HEK293T (cell line): ENCODE measurements at regions not wholly inside any gene's neighbourhood (a gene's known extent, or its start where the extent isn't known, plus 50 kb on each side); places are given as distances from the start of the nearest gene placed in this dataset.
"Not testable (repeated sequence)": the region's sequence is repeated elsewhere in the genome, so short reads cannot be mapped to it uniquely, and the experiment has no call there.

Experiments
- CTCF ChIA-PET: fragments of 350-600 bp; formaldehyde crosslinking; extraction: SDS; loops from one replicate; lab custom pipeline; 2021; ENCODE audit warnings: antibody characterized with exemption, inconsistent platforms; lab: Yijun Ruan, JAX
- POLR2A ChIA-PET: fragments of 350-600 bp; formaldehyde crosslinking; extraction: SDS; loops from one replicate; lab custom pipeline; 2020; ENCODE audit warnings: antibody characterized with exemption, inconsistent platforms; lab: Yijun Ruan, JAX
- DNase-seq: peaks from one replicate; pipeline ENCODE4 v3.0.0; 2012; ENCODE audit warnings: mixed read lengths; ENCODE audit errors: extremely low spot score
- ARNT ChIP-seq: fragments of 450-650 bp; IDR thresholded peaks from 2 replicates; pipeline ENCODE4 v1.6.1; 2017; ENCODE audit warnings: mild to moderate bottlenecking
- BHLHE40 ChIP-seq: fragments of 450-650 bp; IDR thresholded peaks from 2 replicates; pipeline ENCODE4 v1.6.1; 2016; ENCODE audit warnings: mild to moderate bottlenecking, moderate library complexity, borderline replicate concordance
- CTBP1 ChIP-seq: fragments of 450-650 bp; IDR thresholded peaks from 2 replicates; pipeline ENCODE4 v1.6.1; 2016; ENCODE audit warnings: borderline replicate concordance
- ELF4 ChIP-seq: fragments of 450-650 bp; IDR thresholded peaks from 2 replicates; pipeline ENCODE4 v1.6.1; 2017; ENCODE audit warnings: antibody characterized with exemption
- FOXA1 ChIP-seq: fragments of 450-650 bp; IDR thresholded peaks from 2 replicates; pipeline ENCODE4 v1.6.1; 2016; ENCODE audit warnings: mild to moderate bottlenecking
- FOXK2 ChIP-seq: fragments of 450-650 bp; IDR thresholded peaks from 2 replicates; pipeline ENCODE4 v1.6.1; 2016; ENCODE audit warnings: mild to moderate bottlenecking
- FOXM1 ChIP-seq: fragments of 450-650 bp; IDR thresholded peaks from 2 replicates; pipeline ENCODE4 v1.6.1; 2017; ENCODE audit warnings: mild to moderate bottlenecking, borderline replicate concordance
- L3MBTL2 ChIP-seq: fragments of 450-650 bp; conservative IDR thresholded peaks from 2 replicates; pipeline ENCODE4 v1.6.1; 2016; ENCODE audit warnings: mild to moderate bottlenecking
- NFRKB ChIP-seq: fragments of 450-650 bp; IDR thresholded peaks from 2 replicates; pipeline ENCODE4 v1.6.1; 2016; ENCODE audit warnings: mild to moderate bottlenecking, moderate library complexity
- PKNOX1 ChIP-seq: fragments of 450-650 bp; IDR thresholded peaks from 2 replicates; pipeline ENCODE4 v1.6.1; 2016
- SP1 ChIP-seq: fragments of 450-650 bp; IDR thresholded peaks from 2 replicates; pipeline ENCODE4 v1.6.1; 2017
- SUZ12 ChIP-seq: fragments of 450-650 bp; IDR thresholded peaks from 2 replicates; pipeline ENCODE4 v1.6.1; 2016; ENCODE audit warnings: mild to moderate bottlenecking
- TARDBP ChIP-seq: fragments of 450-650 bp; IDR thresholded peaks from 2 replicates; pipeline ENCODE4 v1.6.1; 2016
- ZNF384 ChIP-seq: fragments of 450-650 bp; IDR thresholded peaks from 2 replicates; pipeline ENCODE4 v1.6.1; 2016

GRCh38 chr16:16672180-16672812 lies 293.4 kb downstream of the NPIPA7 start:
- POLR2A ChIA-PET, DNase-seq, CTCF ChIA-PET: not testable (repeated sequence)

GRCh38 chr16:16674820-16675219 lies 295.9 kb downstream of the NPIPA7 start:
- CTCF ChIA-PET, DNase-seq, POLR2A ChIA-PET: not testable (repeated sequence)

GRCh38 chr16:16721849-16722248 lies 342.9 kb downstream of the NPIPA7 start:
- CTCF ChIA-PET, POLR2A ChIA-PET: not testable (repeated sequence)

GRCh38 chr16:16722666-16723065 lies 343.7 kb downstream of the NPIPA7 start:
- CTCF ChIA-PET, POLR2A ChIA-PET, DNase-seq: not testable (repeated sequence)

More at GRCh38 chr16:16721849-16722248, 342.9 kb downstream of the NPIPA7 start:
- not testable (repeated sequence) for DNase-seq

- POLR2A ChIA-PET, DNase-seq, CTCF ChIA-PET: not testable (repeated sequence)
Measured at GRCh38 chr16:16723819-16724519, 345.0 kb downstream of the NPIPA7 start.

GRCh38 chr16:16727048-16727447 lies 348.1 kb downstream of the NPIPA7 start:
- DNase-seq, POLR2A ChIA-PET, CTCF ChIA-PET: not testable (repeated sequence)

- CTCF ChIA-PET, POLR2A ChIA-PET, DNase-seq: not testable (repeated sequence)
Measured at GRCh38 chr16:16742573-16742972, 363.6 kb downstream of the NPIPA7 start.

- CTCF ChIA-PET, POLR2A ChIA-PET, DNase-seq: not testable (repeated sequence)
Measured at GRCh38 chr16:16754992-16755667, 376.2 kb downstream of the NPIPA7 start.

GRCh38 chr16:16763449-16763848 lies 384.5 kb downstream of the NPIPA7 start:
- ChIA-PET CTCF (no interaction called here), POLR2A (no interaction called here)
- TF ChIP-seq BHLHE40 = no peak
- no peak for DNase-seq

- CTCF ChIA-PET, POLR2A ChIA-PET: not testable (repeated sequence)
Measured at GRCh38 chr16:16770717-16771116, 391.8 kb downstream of the NPIPA7 start.

GRCh38 chr16:16774389-16774788 lies 395.4 kb downstream of the NPIPA7 start:
- no peak for DNase-seq
- ChIA-PET CTCF (no interaction called here), POLR2A (no interaction called here)
- no peak for TF ChIP-seq SUZ12
- no peak for TF ChIP-seq SP1
- TF ChIP-seq CTBP1 = no peak
- no peak for TF ChIP-seq L3MBTL2
- TF ChIP-seq ELF4 = no peak
- TF ChIP-seq ZNF384 = no peak
- no peak for TF ChIP-seq TARDBP
- no peak for TF ChIP-seq FOXA1
- no peak for TF ChIP-seq FOXK2
- no peak for TF ChIP-seq FOXM1
- no peak for TF ChIP-seq PKNOX1
- no peak for TF ChIP-seq ARNT
- no peak for TF ChIP-seq NFRKB

More at GRCh38 chr16:16770717-16771116, 391.8 kb downstream of the NPIPA7 start:
- DNase-seq = not testable (repeated sequence)
